GM12864 (cell line): ENCODE measurements at regions not wholly inside any gene's neighbourhood (a gene's known extent, or its start where the extent isn't known, plus 50 kb on each side); places are given as distances from the start of the nearest gene placed in this dataset.

ENCODE experiments used
- DNase-seq: peaks from one replicate; pipeline ENCODE4 v3.0.0-alpha.2; 2011; ENCODE audit warnings: low read depth
- H3K4me3 ChIP-seq: 2 replicates; pipeline ENCODE4 v1.5.1; 2011; ENCODE audit warnings: mild to moderate bottlenecking, low read depth, low read length, control low read depth
- TF ChIP-seq, protein P1 (sequence below): IDR thresholded peaks from 2 replicates; pipeline ENCODE4 v1.5.1; 2011; ENCODE audit warnings: low read depth, mild to moderate bottlenecking, moderate library complexity, low read length, control low read depth, inconsistent platforms; ENCODE audit errors: missing control alignments

DNA sequence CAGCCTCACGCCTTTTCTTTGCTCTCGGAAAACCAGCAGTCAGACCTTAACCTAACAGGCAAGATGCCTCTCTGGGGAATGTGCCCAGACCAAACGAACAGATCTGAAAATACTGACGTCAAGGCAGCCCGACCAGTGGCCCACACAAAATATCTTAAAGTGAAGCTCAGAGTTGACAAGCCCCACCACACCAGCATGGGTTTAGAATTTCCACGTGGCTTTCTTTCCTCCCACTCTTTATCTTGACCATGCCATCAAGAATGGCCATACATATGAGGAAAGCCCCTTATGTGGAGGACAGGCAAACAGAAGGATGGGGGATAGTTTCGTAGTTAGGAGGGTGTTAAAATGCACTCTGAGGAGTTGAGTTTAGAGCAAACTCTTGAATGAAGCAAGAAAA lies 89.8 kb downstream of the MRPL32 start:
- DNase-seq, result no peak
- TF ChIP-seq, protein P1, sequence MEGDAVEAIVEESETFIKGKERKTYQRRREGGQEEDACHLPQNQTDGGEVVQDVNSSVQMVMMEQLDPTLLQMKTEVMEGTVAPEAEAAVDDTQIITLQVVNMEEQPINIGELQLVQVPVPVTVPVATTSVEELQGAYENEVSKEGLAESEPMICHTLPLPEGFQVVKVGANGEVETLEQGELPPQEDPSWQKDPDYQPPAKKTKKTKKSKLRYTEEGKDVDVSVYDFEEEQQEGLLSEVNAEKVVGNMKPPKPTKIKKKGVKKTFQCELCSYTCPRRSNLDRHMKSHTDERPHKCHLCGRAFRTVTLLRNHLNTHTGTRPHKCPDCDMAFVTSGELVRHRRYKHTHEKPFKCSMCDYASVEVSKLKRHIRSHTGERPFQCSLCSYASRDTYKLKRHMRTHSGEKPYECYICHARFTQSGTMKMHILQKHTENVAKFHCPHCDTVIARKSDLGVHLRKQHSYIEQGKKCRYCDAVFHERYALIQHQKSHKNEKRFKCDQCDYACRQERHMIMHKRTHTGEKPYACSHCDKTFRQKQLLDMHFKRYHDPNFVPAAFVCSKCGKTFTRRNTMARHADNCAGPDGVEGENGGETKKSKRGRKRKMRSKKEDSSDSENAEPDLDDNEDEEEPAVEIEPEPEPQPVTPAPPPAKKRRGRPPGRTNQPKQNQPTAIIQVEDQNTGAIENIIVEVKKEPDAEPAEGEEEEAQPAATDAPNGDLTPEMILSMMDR, result no peak
- H3K4me3 ChIP-seq, result no peak overlapping the region

DNA sequence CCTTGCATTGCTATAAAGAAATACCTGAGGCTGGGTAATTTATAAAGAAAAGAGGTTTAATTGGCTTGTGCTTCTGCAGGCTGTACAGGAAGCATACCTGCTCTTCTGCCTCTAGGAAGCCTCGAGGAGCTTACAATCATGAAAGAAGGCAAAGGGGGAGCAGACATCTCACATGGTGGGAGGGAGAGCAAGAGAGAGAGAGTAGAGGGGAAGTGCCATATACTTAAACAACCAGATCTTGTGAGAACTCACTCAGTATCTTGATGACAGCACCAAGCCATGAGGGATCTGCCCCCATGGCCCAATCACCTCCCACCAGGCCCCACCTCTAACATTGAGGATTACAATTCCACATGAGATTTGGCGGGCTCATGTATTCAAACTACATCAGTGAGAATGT lies 79.1 kb upstream of the HECW1 start:
- TF ChIP-seq, protein P1, result no peak
- DNase-seq, result no peak
- H3K4me3 ChIP-seq, result no peak overlapping the region

DNA sequence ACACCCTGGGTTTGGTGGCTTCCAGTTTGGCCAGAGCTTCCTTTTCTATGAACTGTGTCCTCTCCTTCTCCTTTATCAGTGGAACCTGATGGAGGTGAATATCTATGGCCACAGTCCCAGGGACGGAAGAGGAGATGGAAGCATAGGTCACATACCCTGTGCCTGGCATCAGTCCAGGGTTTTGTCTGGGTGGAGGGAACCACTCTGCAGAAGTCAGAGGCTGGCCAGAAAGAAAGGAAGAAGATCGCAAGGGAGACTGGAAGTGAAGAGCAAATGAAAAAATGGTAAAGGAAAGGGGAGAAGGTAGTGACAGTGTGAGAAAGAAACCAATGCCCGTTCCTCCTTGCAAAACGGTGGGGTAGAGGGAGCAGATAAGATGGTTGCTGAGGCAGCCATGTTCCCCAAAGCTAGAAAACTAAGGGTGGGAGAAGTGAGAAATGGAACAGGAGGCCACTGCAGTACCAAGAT lies 77.9 kb upstream of the HECW1 start:
- TF ChIP-seq, protein P1, result no peak
- no peak for DNase-seq
- no peak overlapping the region for H3K4me3 ChIP-seq

DNA sequence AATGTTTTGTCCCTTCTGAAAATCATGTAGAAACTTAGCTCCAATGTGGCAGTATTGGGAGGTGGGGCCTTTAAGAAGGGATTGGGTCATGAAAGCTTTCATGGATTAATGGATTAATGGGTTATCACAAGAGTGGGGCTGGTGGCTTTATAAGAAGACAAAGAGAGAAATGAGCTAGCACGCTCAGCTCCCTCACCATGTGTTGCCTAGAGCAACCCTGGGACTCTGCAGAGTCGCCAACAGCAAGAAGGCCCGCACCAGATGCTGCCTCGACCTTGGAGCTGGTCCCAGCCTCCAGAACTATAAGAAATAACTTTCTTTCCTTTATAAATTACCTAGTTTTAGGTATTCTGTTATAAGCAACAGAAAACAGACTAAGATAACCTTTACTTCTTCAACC lies 74.9 kb upstream of the HECW1 start:
- TF ChIP-seq, protein P1, result no peak

DNA sequence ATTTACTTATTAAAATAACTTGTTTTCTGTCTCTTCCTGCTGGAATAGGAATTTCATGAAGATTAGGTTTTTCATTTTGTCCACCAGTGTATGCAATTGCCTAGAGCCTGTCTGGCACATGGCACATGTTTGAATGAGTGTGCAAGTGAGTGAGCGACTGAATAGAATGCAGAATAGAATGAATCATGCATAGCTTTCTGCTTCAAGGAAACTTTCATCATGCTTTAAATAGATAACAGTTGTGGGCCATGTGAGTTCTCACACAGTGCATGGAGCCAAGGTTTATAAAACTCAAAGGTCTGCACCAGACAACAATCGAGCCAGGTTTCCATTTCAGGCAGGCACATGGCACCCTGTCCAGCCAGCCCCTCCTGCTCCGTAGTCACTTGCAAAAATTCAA lies 74.2 kb upstream of the HECW1 start:
- TF ChIP-seq, protein P1, result no peak
- DNase-seq, result no peak
- H3K4me3 ChIP-seq, result no peak overlapping the region

More for the DNA sequence above, 74.9 kb upstream of the HECW1 start:
- no peak overlapping the region for H3K4me3 ChIP-seq
- no peak for DNase-seq

DNA sequence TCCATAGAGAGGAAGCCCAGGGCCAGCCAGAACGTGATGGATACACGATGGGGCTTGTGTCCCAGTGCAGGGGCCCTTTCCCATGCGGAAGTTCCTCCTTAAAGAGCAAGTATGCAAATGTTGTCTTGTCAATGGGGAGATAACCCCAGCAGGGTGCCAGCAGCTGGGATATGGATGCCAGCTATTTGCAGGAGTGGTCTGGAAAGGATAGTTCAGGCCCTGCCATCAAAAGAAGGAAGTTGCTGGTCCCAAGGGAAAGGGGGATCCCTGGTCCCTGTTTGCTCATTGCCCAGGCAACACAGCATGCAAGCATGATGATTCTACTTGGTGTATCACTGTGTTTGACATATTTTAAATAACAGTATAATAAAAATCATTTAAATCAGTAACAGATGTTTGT lies 73.1 kb upstream of the HECW1 start:
- no peak overlapping the region for H3K4me3 ChIP-seq
- TF ChIP-seq, protein P1, result no peak
- no peak for DNase-seq

DNA sequence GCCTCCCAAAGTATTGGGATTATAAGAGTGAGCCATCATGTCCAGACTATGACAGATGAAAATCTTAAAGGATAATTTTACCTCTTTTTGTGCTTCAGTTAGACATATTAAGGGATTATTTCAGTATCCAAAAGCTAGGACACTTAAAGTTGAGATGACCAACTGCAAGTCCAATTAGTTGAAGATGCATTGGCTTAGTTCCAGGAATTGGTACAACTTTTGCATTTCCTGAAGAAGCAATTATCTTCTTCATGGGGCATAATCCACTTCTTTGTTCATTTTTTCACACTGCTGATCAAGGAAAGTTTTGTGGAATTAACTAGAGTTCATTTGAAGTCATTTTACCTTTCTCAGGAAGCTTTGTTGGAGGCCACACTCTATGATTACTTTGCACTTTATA lies 72.0 kb upstream of the HECW1 start:
- no peak for DNase-seq
- TF ChIP-seq, protein P1, result no peak
- no peak overlapping the region for H3K4me3 ChIP-seq
